ENCODE measurements at regions not wholly inside any gene's neighbourhood (a gene's known extent, or its start where the extent isn't known, plus 50 kb on each side); places are given as distances from the start of the nearest gene placed in this dataset.

- CTCF ChIA-PET = interaction anchor here (0.6 to 1.5 kb wide), 5 partner anchors 24 to 120 kb away, joined by 3 to 5 read pairs (median 4); no protein-coding TSS in a partner anchor
- 0 out of 2 replicates have a peak, but pooled peaks cover 3% of the 10 kb centered on the region for H3K4me1 ChIP-seq
- no peak overlapping the region for H3K27ac Mint-ChIP-seq (ENCODE audit: unreplicated experiment)
- no peak overlapping the region for H3K4me3 ChIP-seq (ENCODE audit: low read depth, low read length)
- POLR2A ChIA-PET = no interaction called here
- H3K4me3 Mint-ChIP-seq (ENCODE audit: unreplicated experiment) = no peak overlapping the region
- intact Hi-C loops (cut with micrococcal nuclease; ENCODE audit: unreplicated experiment) = no loop called here
- H3K27me3 ChIP-seq (replicated peaks; ENCODE audit: control insufficient read depth, insufficient read depth, low read length) = no peaks in the 10 kb centered on the region
- no peak for DNase-seq
- peaks cover 5% of the 10 kb centered on the region for H3K36me3 Mint-ChIP-seq (ENCODE audit: insufficient read depth, unreplicated experiment)
- no peaks in the 10 kb centered on the region for H3K27me3 Mint-ChIP-seq (ENCODE audit: insufficient read depth, unreplicated experiment)
- no peaks in the 10 kb centered on the region for H3K9me3 ChIP-seq
- TF ChIP-seq CTCF (IDR thresholded peaks at IDR 0.05; ENCODE audit: insufficient read depth in 1 of 2, low read depth in 1 of 2, low read length in 1 of 2, severe bottlenecking in 1 of 2, unreplicated experiment in 1 of 2) = no peak
- H3K9me3 Mint-ChIP-seq (ENCODE audit: unreplicated experiment) = peaks cover 9% of the 10 kb centered on the region
- BruUV-seq (replicated peaks) = no TSS peak
- H3K36me3 ChIP-seq (ENCODE audit: control insufficient read depth, insufficient read depth, low read length) = no peaks in the 10 kb centered on the region
- no peaks in the 10 kb centered on the region for H3K4me1 Mint-ChIP-seq (ENCODE audit: low read depth, unreplicated experiment)
Observed at GRCh38 chr3:182620723-182621434, 172.4 kb upstream of the ATP11B start.

- intact Hi-C loops (cut with micrococcal nuclease; ENCODE audit: unreplicated experiment) = loop anchor here (1.0 kb wide), 1 partner anchor 62 kb away; no protein-coding TSS in a partner anchor
- DNase-seq = no peak
Observed at GRCh38 chr3:182621435-182622240, 171.7 kb upstream of the ATP11B start.

More at GRCh38 chr3:182621435-182622240, 171.7 kb upstream of the ATP11B start:
- POLR2A ChIA-PET = no interaction called here
- Histone ChIP-seq H3K36me3 (ENCODE audit: control insufficient read depth, insufficient read depth, low read length) (no peaks in the 10 kb centered on the region), H3K27me3 (replicated peaks; ENCODE audit: control insufficient read depth, insufficient read depth, low read length) (no peaks in the 10 kb centered on the region), H3K4me1 (0 out of 2 replicates have a peak, but pooled peaks cover 3% of the 10 kb centered on the region), H3K4me3 (ENCODE audit: low read depth, low read length) (no peak overlapping the region), H3K9me3 (no peaks in the 10 kb centered on the region)
- CTCF ChIA-PET = interaction anchor here (0.6 to 1.5 kb wide), 4 partner anchors 61 to 121 kb away, joined by 3 to 5 read pairs (median 4); no protein-coding TSS in a partner anchor
- Mint-ChIP-seq H3K27me3 (ENCODE audit: insufficient read depth, unreplicated experiment) (no peaks in the 10 kb centered on the region), H3K36me3 (ENCODE audit: insufficient read depth, unreplicated experiment) (peaks cover 5% of the 10 kb centered on the region), H3K4me1 (ENCODE audit: low read depth, unreplicated experiment) (no peaks in the 10 kb centered on the region), H3K27ac (ENCODE audit: unreplicated experiment) (no peak overlapping the region), H3K4me3 (ENCODE audit: unreplicated experiment) (no peak overlapping the region), H3K9me3 (ENCODE audit: unreplicated experiment) (peaks cover 9% of the 10 kb centered on the region)
- BruUV-seq (replicated peaks) = no TSS peak
- TF ChIP-seq CTCF (IDR thresholded peaks at IDR 0.05; ENCODE audit: insufficient read depth in 1 of 2, low read depth in 1 of 2, low read length in 1 of 2, severe bottlenecking in 1 of 2, unreplicated experiment in 1 of 2) = peak; percentile 51 to 54
